ENCODE measurements at regions not wholly inside any gene's neighbourhood (a gene's known extent, or its start where the extent isn't known, plus 50 kb on each side); places are given as distances from the start of the nearest gene placed in this dataset.

DNA sequence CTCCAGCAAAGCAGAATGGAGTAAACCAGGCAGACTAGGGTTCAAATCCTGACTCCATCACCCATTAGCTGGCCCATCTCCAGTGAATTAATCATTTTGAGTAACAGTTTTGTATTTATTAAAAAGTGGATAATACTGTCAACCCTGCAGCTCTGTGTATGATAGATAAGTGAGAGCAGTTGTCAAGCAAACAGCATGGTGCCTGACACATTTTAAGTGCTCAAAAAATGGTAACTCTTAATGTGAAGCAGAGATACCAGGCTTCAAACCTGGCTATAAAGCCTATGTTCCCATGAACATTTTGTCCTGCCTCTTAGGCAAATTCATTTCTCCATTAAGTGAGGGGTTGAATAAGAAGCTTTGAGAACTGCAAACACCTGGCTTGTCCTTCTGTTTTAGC is 409.6 kb downstream of the TBC1D4 start:
- Histone ChIP-seq H3K4me3 (ENCODE audit: low read length) (no peak overlapping the region), H3K27ac (ENCODE audit: low read depth in 1 of 2, low read length in 2 of 2) (no peak overlapping the region), H3K4me1 (ENCODE audit: insufficient read depth, low read length) (no peaks in the 10 kb centered on the region), H3K36me3 (ENCODE audit: insufficient read depth, low read length) (no peaks in the 10 kb centered on the region), H3K27me3 (ENCODE audit: control insufficient read depth in 1 of 2, insufficient read depth in 2 of 2, low read length in 2 of 2) (no peaks in the 10 kb centered on the region), H3K9me3 (ENCODE audit: control insufficient read depth in 1 of 2, insufficient read depth in 1 of 2, low read length in 2 of 2) (no peaks in the 10 kb centered on the region)
- ChIA-PET POLR2A (no interaction called here), CTCF (no interaction called here)
- TF ChIP-seq, protein P1, sequence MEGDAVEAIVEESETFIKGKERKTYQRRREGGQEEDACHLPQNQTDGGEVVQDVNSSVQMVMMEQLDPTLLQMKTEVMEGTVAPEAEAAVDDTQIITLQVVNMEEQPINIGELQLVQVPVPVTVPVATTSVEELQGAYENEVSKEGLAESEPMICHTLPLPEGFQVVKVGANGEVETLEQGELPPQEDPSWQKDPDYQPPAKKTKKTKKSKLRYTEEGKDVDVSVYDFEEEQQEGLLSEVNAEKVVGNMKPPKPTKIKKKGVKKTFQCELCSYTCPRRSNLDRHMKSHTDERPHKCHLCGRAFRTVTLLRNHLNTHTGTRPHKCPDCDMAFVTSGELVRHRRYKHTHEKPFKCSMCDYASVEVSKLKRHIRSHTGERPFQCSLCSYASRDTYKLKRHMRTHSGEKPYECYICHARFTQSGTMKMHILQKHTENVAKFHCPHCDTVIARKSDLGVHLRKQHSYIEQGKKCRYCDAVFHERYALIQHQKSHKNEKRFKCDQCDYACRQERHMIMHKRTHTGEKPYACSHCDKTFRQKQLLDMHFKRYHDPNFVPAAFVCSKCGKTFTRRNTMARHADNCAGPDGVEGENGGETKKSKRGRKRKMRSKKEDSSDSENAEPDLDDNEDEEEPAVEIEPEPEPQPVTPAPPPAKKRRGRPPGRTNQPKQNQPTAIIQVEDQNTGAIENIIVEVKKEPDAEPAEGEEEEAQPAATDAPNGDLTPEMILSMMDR (IDR thresholded peaks at IDR 0.05), result no peak
- no peak overlapping the region for H3K27ac Mint-ChIP-seq
- H3K4me3 Mint-ChIP-seq, result no peak overlapping the region
- intact Hi-C loops (cut with DNase I, micrococcal nuclease), result no loop called here
- DNase-seq (no peak), ATAC-seq (ENCODE audit: poor library complexity) (no peak)
- peaks cover 10% of the 10 kb centered on the region for H3K27me3 Mint-ChIP-seq
- no peaks in the 10 kb centered on the region for H3K4me1 Mint-ChIP-seq (ENCODE audit: low read depth)
- no peaks in the 10 kb centered on the region for H3K9me3 Mint-ChIP-seq
- H3K36me3 Mint-ChIP-seq (ENCODE audit: low read depth), result no peaks in the 10 kb centered on the region

DNA sequence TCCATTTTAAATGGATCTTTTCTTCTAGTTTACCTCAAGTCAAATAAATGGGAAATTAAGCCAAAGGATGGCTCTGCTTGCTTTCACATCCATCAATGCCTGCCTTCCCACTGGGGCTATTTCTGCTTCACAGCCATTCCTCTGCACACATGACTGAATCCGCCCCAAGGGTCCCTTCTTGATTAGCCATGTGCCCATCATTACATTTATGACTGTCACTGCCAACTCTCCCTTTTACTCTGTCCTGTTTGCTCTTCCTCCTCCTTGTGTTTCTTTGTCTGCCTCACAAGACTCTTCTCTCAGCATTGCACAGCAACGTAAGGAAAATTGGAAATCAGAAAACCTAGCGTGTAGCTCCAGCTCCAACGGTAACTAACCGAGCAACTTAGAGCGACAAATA is 410.2 kb downstream of the TBC1D4 start:
- Histone ChIP-seq H3K27ac (ENCODE audit: low read depth in 1 of 2, low read length in 2 of 2) (no peak overlapping the region), H3K4me1 (ENCODE audit: insufficient read depth, low read length) (no peaks in the 10 kb centered on the region), H3K27me3 (ENCODE audit: control insufficient read depth in 1 of 2, insufficient read depth in 2 of 2, low read length in 2 of 2) (no peaks in the 10 kb centered on the region), H3K36me3 (ENCODE audit: insufficient read depth, low read length) (no peaks in the 10 kb centered on the region), H3K4me3 (ENCODE audit: low read length) (no peak overlapping the region), H3K9me3 (ENCODE audit: control insufficient read depth in 1 of 2, insufficient read depth in 1 of 2, low read length in 2 of 2) (no peaks in the 10 kb centered on the region)
- H3K36me3 Mint-ChIP-seq (ENCODE audit: low read depth), result no peaks in the 10 kb centered on the region
- ATAC-seq (ENCODE audit: poor library complexity), result no peak
- TF ChIP-seq, protein P1 (IDR thresholded peaks at IDR 0.05), result no peak
- H3K27me3 Mint-ChIP-seq, result peaks cover 10% of the 10 kb centered on the region
- POLR2A ChIA-PET, result no interaction called here
- no peak overlapping the region for H3K4me3 Mint-ChIP-seq
- H3K27ac Mint-ChIP-seq, result no peak overlapping the region
- intact Hi-C loops (cut with DNase I, micrococcal nuclease), result no loop called here
- no peak for DNase-seq
- CTCF ChIA-PET, result no interaction called here
- no peaks in the 10 kb centered on the region for H3K4me1 Mint-ChIP-seq (ENCODE audit: low read depth)
- no peaks in the 10 kb centered on the region for H3K9me3 Mint-ChIP-seq

DNA sequence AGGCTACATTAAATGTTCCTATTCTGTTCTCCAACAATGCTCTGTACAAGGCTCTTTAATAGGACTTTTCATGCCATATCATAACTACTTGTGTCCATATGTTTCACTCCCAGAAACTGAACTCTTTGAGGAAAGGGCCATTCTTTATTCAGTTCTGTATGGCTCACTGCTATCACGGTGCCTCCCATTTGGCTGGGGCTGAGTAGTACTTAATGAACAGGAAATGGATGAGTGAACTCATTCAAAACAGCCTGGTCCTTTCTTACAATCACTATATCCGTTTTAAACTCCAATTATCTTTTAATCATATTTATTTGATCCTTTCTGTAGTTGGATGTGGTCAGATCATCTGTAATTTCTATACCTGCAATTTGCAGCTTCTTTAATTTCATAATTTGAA is 410.6 kb downstream of the TBC1D4 start:
- no peak overlapping the region for H3K4me3 Mint-ChIP-seq
- no peak for ATAC-seq (ENCODE audit: poor library complexity)
- ChIA-PET POLR2A (no interaction called here), CTCF (no interaction called here)
- H3K4me1 ChIP-seq (ENCODE audit: insufficient read depth, low read length), result no peaks in the 10 kb centered on the region
- H3K4me3 ChIP-seq (ENCODE audit: low read length), result no peak overlapping the region
- H3K36me3 ChIP-seq (ENCODE audit: insufficient read depth, low read length), result no peaks in the 10 kb centered on the region
- TF ChIP-seq, protein P1 (IDR thresholded peaks at IDR 0.05), result no peak
- H3K9me3 ChIP-seq (ENCODE audit: control insufficient read depth in 1 of 2, insufficient read depth in 1 of 2, low read length in 2 of 2), result no peaks in the 10 kb centered on the region
- H3K36me3 Mint-ChIP-seq (ENCODE audit: low read depth), result no peaks in the 10 kb centered on the region
- H3K9me3 Mint-ChIP-seq, result no peaks in the 10 kb centered on the region
- no peaks in the 10 kb centered on the region for H3K27me3 ChIP-seq (ENCODE audit: control insufficient read depth in 1 of 2, insufficient read depth in 2 of 2, low read length in 2 of 2)
- no peak for DNase-seq
- no peaks in the 10 kb centered on the region for H3K4me1 Mint-ChIP-seq (ENCODE audit: low read depth)
- intact Hi-C loops (cut with DNase I, micrococcal nuclease), result no loop called here
- H3K27ac Mint-ChIP-seq, result no peak overlapping the region
- H3K27me3 Mint-ChIP-seq, result peaks cover 10% of the 10 kb centered on the region
- no peak overlapping the region for H3K27ac ChIP-seq (ENCODE audit: low read depth in 1 of 2, low read length in 2 of 2)
